Kidney (tissue), 13 donors: ENCODE measurements at regions not wholly inside any gene's neighbourhood (a gene's known extent, or its start where the extent isn't known, plus 50 kb on each side); places are given as distances from the start of the nearest gene placed in this dataset.

Experiments
- DNase-seq, 5 donors: peaks; one replicate each; pipeline ENCODE4 v3.0.0-alpha.2; 2013 to 2020
- FAIRE-seq: peaks from 2 replicates; lab custom pipeline; 2012; peaks lifted over from hg19 to GRCh38; lab: Jason Lieb, UNC
- H3K27ac ChIP-seq, 2 donors: one replicate each; pipeline ENCODE4 v1.7.0; 2013; ENCODE audit warnings: low read depth in 2 of 2, low read length in 2 of 2, inconsistent platforms in 1 of 2
- H3K27me3 ChIP-seq: one replicate; pipeline ENCODE4 v1.7.1; 2013; ENCODE audit warnings: low read length, inconsistent platforms; ENCODE audit not compliant: control insufficient read depth, insufficient read depth
- H3K36me3 ChIP-seq, 3 donors: one replicate each; pipeline versions ENCODE4 v1.7.0 to v1.7.1; 2013; ENCODE audit warnings: low read length in 3 of 3, control low read depth in 1 of 3, inconsistent platforms in 1 of 3; ENCODE audit not compliant: insufficient read depth in 3 of 3, control insufficient read depth in 2 of 3
- H3K4me1 ChIP-seq, 3 donors: one replicate each; pipeline versions ENCODE4 v1.7.0 to v1.7.1; 2013; ENCODE audit warnings: low read length in 3 of 3, inconsistent platforms in 1 of 3, low read depth in 1 of 3; ENCODE audit not compliant: control insufficient read depth in 2 of 3, insufficient read depth in 2 of 3
- H3K4me3 ChIP-seq, 3 donors: one replicate each; pipeline versions ENCODE4 v1.7.0 to v1.8.1; 2013; ENCODE audit warnings: low read length in 3 of 3, control low read depth in 1 of 3, inconsistent platforms in 1 of 3
- H3K9ac ChIP-seq, 3 donors: one replicate each; pipeline versions ENCODE4 v1.7.0 to v1.7.1; 2013; ENCODE audit warnings: low read length in 3 of 3, control low read depth in 1 of 3, inconsistent platforms in 1 of 3
- H3K9me3 ChIP-seq, 3 donors: one replicate each; pipeline versions ENCODE4 v1.7.0 to v1.7.1; 2013; ENCODE audit warnings: low read length in 3 of 3, control low read depth in 1 of 3, inconsistent platforms in 1 of 3; ENCODE audit not compliant: control insufficient read depth in 2 of 3, insufficient read depth in 1 of 3
- CTCF ChIP-seq: IDR thresholded peaks from 3 replicates; pipeline ENCODE4 v1.5.1; 2012; ENCODE audit warnings: mild to moderate bottlenecking, moderate library complexity, borderline replicate concordance; ENCODE audit not compliant: insufficient read depth; ENCODE audit errors: extremely low read depth
- intact Hi-C: fragments of 100-400 bp; cut with DNase I; formaldehyde crosslinking; loops from one replicate; pipeline ENCODE4 v1.11.1; 2022
- donor health status: control.
- donor health status: control.
- donor health status: control.
- donor health status: control.
- donor health status: control.
- donor health status: DM: yes; HTN: yes; CAD: no.
- donor health status: Normal renal cell carcinoma (clear cell type).

DNA sequence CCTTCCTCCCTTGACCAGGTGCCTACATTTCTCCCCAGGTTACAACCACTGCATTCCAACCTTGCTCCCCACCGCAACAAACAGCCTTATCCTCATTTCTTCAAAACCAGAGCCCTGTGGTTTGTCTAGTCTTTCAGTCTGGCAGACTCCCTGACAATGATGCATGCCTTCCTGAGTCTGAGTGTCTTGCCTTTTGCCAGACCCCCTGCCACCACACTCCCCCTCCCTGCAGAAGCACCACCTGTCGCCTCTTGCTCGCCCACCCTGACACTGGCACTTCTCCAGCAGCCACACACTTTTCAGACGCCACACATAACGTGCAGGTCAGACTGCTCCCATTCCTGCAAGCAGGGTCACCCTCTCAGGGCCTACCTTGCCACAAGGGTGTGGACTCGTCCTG, 349.2 kb upstream of the NOCT start:
- H3K36me3 ChIP-seq: no peaks in the 10 kb centered on the region
- H3K4me1 ChIP-seq: peaks cover 0 to 3% (median 2%) of the 10 kb centered on the region in 3 donors
- DNase-seq (no peak), FAIRE-seq (no peak)
- H3K27me3 ChIP-seq: no peaks in the 10 kb centered on the region
- intact Hi-C loops: no loop called here
- no peak overlapping the region for H3K4me3 ChIP-seq
- no peak overlapping the region for H3K9ac ChIP-seq
- no peak overlapping the region for H3K27ac ChIP-seq
- no peak for TF ChIP-seq CTCF
- H3K9me3 ChIP-seq: no peaks in the 10 kb centered on the region

GRCh38 chr4:138665851-138666250, 349.7 kb upstream of the NOCT start:
- intact Hi-C loops: no loop called here
- DNase-seq (no peak), FAIRE-seq (no peak)
- Histone ChIP-seq H3K9me3 (no peaks in the 10 kb centered on the region), H3K27ac (no peak overlapping the region), H3K4me1 (peaks cover 0 to 2% (median 0%) of the 10 kb centered on the region in 3 donors), H3K36me3 (no peaks in the 10 kb centered on the region), H3K4me3 (no peak overlapping the region), H3K27me3 (no peaks in the 10 kb centered on the region), H3K9ac (no peak overlapping the region)
- no peak for TF ChIP-seq CTCF

DNA sequence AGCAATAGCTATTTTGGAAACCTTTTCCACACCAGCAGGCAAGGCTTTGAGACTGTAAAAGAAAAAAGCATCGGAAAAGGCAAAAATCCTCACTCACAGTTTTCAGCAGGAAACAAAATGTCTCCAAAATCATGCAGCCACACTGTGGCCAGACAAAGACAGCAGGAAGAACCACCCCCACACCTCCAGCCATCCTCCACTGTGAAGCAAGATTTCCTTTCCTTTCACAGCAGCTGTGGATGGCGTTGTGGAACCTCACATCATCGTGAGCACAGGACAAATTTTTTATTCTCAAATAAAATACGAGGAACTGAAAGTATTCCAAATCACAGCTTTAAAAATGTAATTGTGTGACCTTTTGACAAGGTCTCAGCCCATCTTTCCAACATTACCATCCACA, 351.7 kb upstream of the NOCT start:
- no peaks in the 10 kb centered on the region for H3K36me3 ChIP-seq
- H3K9ac ChIP-seq: no peak overlapping the region
- H3K4me3 ChIP-seq: no peak overlapping the region
- DNase-seq (no peak), FAIRE-seq (no peak)
- no peak overlapping the region for H3K27ac ChIP-seq
- TF ChIP-seq CTCF: no peak
- H3K4me1 ChIP-seq: no peaks in the 10 kb centered on the region
- H3K9me3 ChIP-seq: no peaks in the 10 kb centered on the region
- no peaks in the 10 kb centered on the region for H3K27me3 ChIP-seq
- intact Hi-C loops: no loop called here

DNA sequence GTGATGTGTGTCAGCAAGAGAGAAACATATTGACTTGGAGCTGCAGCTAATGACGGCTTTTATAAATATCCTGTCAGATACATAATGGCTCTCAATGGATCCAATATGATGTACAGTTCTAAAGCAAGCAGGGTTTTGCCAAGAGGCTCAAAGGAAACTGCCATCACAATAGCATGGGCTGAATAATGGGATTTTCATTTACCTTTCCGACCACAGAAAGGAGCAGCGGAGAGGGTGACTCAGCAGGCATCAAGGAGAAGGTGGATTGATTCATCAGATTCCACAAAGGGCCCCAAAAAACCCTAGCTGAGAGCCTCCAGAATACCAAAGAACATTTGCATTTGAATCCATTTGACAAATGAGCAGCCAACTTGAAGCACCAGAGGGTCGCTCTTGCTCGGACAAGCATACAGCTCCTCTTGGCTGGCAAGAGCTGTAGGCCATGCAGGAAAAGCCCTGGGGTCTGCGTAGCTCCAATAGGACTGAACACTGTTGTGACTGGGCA, 355.7 kb upstream of the NOCT start:
- no peak for FAIRE-seq
- no peak for DNase-seq
- Histone ChIP-seq H3K27me3 (no peaks in the 10 kb centered on the region), H3K9me3 (no peaks in the 10 kb centered on the region), H3K27ac (no peak overlapping the region), H3K4me1 (no peaks in the 10 kb centered on the region), H3K9ac (no peak overlapping the region), H3K36me3 (no peaks in the 10 kb centered on the region), H3K4me3 (no peak overlapping the region)
- TF ChIP-seq CTCF: no peak
- intact Hi-C loops: no loop called here
